HepG2 (cell line): ENCODE measurements at regions not wholly inside any gene's neighbourhood (a gene's known extent, or its start where the extent isn't known, plus 50 kb on each side); places are given as distances from the start of the nearest gene placed in this dataset.

Experiments used
- ATAC-seq: fragments of 200-7000 bp; cut with Tn5 transposase; 3 replicates; pipeline ENCODE4 v1.9.1; 2020; ENCODE audit warnings: mild to moderate bottlenecking, moderate library complexity
- BruUV-seq: library from RNA; stranded (reverse); fragments of 400-500 nt; replicated peaks from 2 replicates; lab custom pipeline; 2021; lab: Mats Ljungman, UMichigan
- CTCF ChIA-PET: fragments of 300-600 bp; formaldehyde crosslinking; extraction: SDS; loops from one replicate; lab custom pipeline; 2021; ENCODE audit warnings: low total read pairs, inconsistent platforms, low intra/inter-chr PET ratio; lab: Yijun Ruan, JAX
- POLR2A ChIA-PET: fragments of 350-600 bp; sonication (Branson Sonifier 250); formaldehyde crosslinking; loops from one replicate; lab custom pipeline; 2020; ENCODE audit warnings: antibody characterized with exemption, inconsistent platforms; lab: Yijun Ruan, JAX
- DNase-seq: peaks from one replicate; pipeline ENCODE4 v3.0.0-alpha.2; 2015; ENCODE audit warnings: low spot score
- FAIRE-seq: peaks from 3 replicates; lab custom pipeline; 2011; peaks lifted over from hg19 to GRCh38; lab: Jason Lieb, UNC
- H2AFZ ChIP-seq: one replicate; pipeline ENCODE4 v1.6.1; 2011; ENCODE audit warnings: low read length, inconsistent platforms
- H3K27ac ChIP-seq: fragments of 300-600 bp; 3 replicates; pipeline ENCODE4 v1.8.0; 2011; ENCODE audit warnings: mixed run types, mild to moderate bottlenecking, mixed read lengths, low read length, inconsistent platforms; ENCODE audit not compliant: insufficient read depth; ENCODE audit errors: extremely low read length
- H3K27me3 ChIP-seq, 2 experiments: fragments of 200-600 bp in 1 of 2; 2 replicates in 1 of 2; 3 replicates in 1 of 2; pipeline versions ENCODE4 v1.6.0 to v1.8.0; 2011; ENCODE audit warnings: low read length in 2 of 2, mild to moderate bottlenecking in 2 of 2, moderate library complexity in 2 of 2, inconsistent platforms in 1 of 2; ENCODE audit not compliant: insufficient read depth in 2 of 2, control insufficient read depth in 1 of 2
- H3K36me3 ChIP-seq, 2 experiments: fragments of 200-600 bp in 1 of 2; replicated peaks in 1 of 2; 2 replicates in 1 of 2; 3 replicates in 1 of 2; pipeline versions ENCODE4 v1.5.1 to v1.8.0; 2011; ENCODE audit warnings: low read length in 2 of 2, inconsistent platforms in 1 of 2; ENCODE audit not compliant: insufficient read depth in 2 of 2, control insufficient read depth in 1 of 2
- H3K4me1 ChIP-seq: 2 replicates; pipeline ENCODE4 v1.5.1; 2012; ENCODE audit warnings: low read length, inconsistent platforms; ENCODE audit not compliant: insufficient read depth
- H3K4me2 ChIP-seq: 2 replicates; pipeline ENCODE4 v1.6.0; 2011; ENCODE audit warnings: low read depth, low read length, inconsistent platforms
- H3K4me3 ChIP-seq, 3 experiments: fragments of 200-600 bp in 1 of 3; sonication (generic), shearing (Covaris generic) in 1 of 3; replicated peaks in 1 of 3; 2 replicates each; pipeline ENCODE4 v1.5.1; 2011 to 2016; ENCODE audit warnings: low read length in 3 of 3, inconsistent platforms in 2 of 3, low read depth in 2 of 3, mild to moderate bottlenecking in 2 of 3, control low read depth in 1 of 3, mixed read lengths in 1 of 3; ENCODE audit not compliant: insufficient read depth in 1 of 3
- H3K79me2 ChIP-seq: one replicate; pipeline ENCODE4 v1.6.1; 2011; ENCODE audit warnings: low read length, inconsistent platforms; ENCODE audit not compliant: insufficient read depth
- H3K9ac ChIP-seq: 2 replicates; pipeline ENCODE4 v1.6.0; 2011; ENCODE audit warnings: mild to moderate bottlenecking, low read depth, low read length, inconsistent platforms; ENCODE audit not compliant: insufficient read depth
- H3K9me3 ChIP-seq: 2 replicates; pipeline ENCODE4 v1.5.1; 2012; ENCODE audit warnings: mild to moderate bottlenecking, low read length
- H4K20me1 ChIP-seq: 2 replicates; pipeline ENCODE4 v1.6.0; 2011; ENCODE audit warnings: inconsistent platforms, mild to moderate bottlenecking, low read length, moderate library complexity; ENCODE audit not compliant: insufficient read depth
- AGO1 ChIP-seq: fragments of 200-400 bp; formaldehyde crosslinking; IDR thresholded peaks from 2 replicates; pipeline ENCODE4 v1.6.1; 2017; ENCODE audit warnings: mild to moderate bottlenecking, low read depth, low read length, moderate library complexity; ENCODE audit not compliant: poor library complexity, severe bottlenecking
- ASH2L ChIP-seq: fragments of 300-600, 200-600 bp; sonication (generic); IDR thresholded peaks from 2 replicates; pipeline ENCODE4 v1.7.0; 2017; ENCODE audit warnings: low read depth, mild to moderate bottlenecking, moderate library complexity, mixed read lengths, low read length; ENCODE audit not compliant: insufficient read length
- FUBP1 ChIP-seq: sonication (generic); formaldehyde crosslinking; IDR thresholded peaks from 2 replicates; pipeline ENCODE4 v1.5.1; 2020; ENCODE audit warnings: missing genetic modification reagents, mild to moderate bottlenecking, borderline replicate concordance
- HNRNPK ChIP-seq: fragments of 200-400 bp; formaldehyde crosslinking; IDR thresholded peaks from 2 replicates; pipeline ENCODE4 v1.6.1; 2018; ENCODE audit warnings: low read length, low read depth, moderate library complexity, mild to moderate bottlenecking; ENCODE audit not compliant: poor library complexity, severe bottlenecking
- HOXA3 ChIP-seq: sonication (generic); formaldehyde crosslinking; IDR thresholded peaks from 2 replicates; pipeline ENCODE4 v1.5.0; 2020; ENCODE audit warnings: missing genetic modification reagents
- MED8 ChIP-seq: sonication (generic); formaldehyde crosslinking; IDR thresholded peaks from 2 replicates; pipeline ENCODE4 v1.8.1; 2023; ENCODE audit warnings: mild to moderate bottlenecking, missing genetic modification reagents; ENCODE audit not compliant: insufficient replicate concordance
- NR1H2 ChIP-seq: sonication (generic); formaldehyde crosslinking; IDR thresholded peaks from 2 replicates; pipeline ENCODE4 v1.8.1; 2022; ENCODE audit warnings: low read depth, missing genetic modification reagents, borderline replicate concordance
- PCBP1 ChIP-seq: fragments of 200-400 bp; formaldehyde crosslinking; IDR thresholded peaks from 2 replicates; pipeline ENCODE4 v1.6.1; 2017; ENCODE audit warnings: mild to moderate bottlenecking, low read depth, low read length, borderline replicate concordance
- POLR2AphosphoS2 ChIP-seq: IDR thresholded peaks from 2 replicates; pipeline ENCODE4 v1.6.1; 2011; ENCODE audit warnings: low read depth, low read length, improper control_type of control experiment
- PPARG ChIP-seq: conservative IDR thresholded peaks from 2 replicates; pipeline ENCODE4 v1.6.1; 2016; ENCODE audit warnings: missing biosample characterization, missing genetic modification reagents
- SMAD3 ChIP-seq: sonication (generic); formaldehyde crosslinking; IDR thresholded peaks from 2 replicates; pipeline ENCODE4 v1.4.0; 2020; ENCODE audit warnings: missing genetic modification reagents
- SMARCE1 ChIP-seq: fragments of 450-650 bp; IDR thresholded peaks from 2 replicates; pipeline ENCODE4 v1.6.1; 2017; ENCODE audit warnings: borderline replicate concordance
- ZBTB7A ChIP-seq: sonication (generic); formaldehyde crosslinking; IDR thresholded peaks from 2 replicates; pipeline ENCODE4 v1.8.0; 2022; ENCODE audit warnings: mild to moderate bottlenecking, missing genetic modification reagents
- ZNF296 ChIP-seq: sonication (generic); formaldehyde crosslinking; conservative IDR thresholded peaks from 2 replicates; pipeline ENCODE4 v1.5.0; 2020; ENCODE audit warnings: mild to moderate bottlenecking, missing genetic modification reagents
- ZNF749 ChIP-seq: sonication (generic); formaldehyde crosslinking; IDR thresholded peaks from 2 replicates; pipeline ENCODE4 v1.8.0; 2022; ENCODE audit warnings: mild to moderate bottlenecking, missing genetic modification reagents, moderate library complexity, borderline replicate concordance
- WGBS: methylation state at CpG from one replicate; pipeline ENCODE4 v1.1.6; 2017; ENCODE audit warnings: low lambda C conversion rate; 5-methylcytosine and 5-hydroxymethylcytosine counted together
- in situ Hi-C: cut with HindIII; loops from 2 replicates; pipeline ENCODE4 v1.10.0; 2017; ENCODE audit warnings: low pct_unique_long_range_greater_than_20kb; ENCODE audit not compliant: extremely low pct_ligation_motif_present
- intact Hi-C: fragments of 100-400 bp; cut with micrococcal nuclease; formaldehyde crosslinking; loops from one replicate; pipeline ENCODE4 v1.10.0; 2022; ENCODE audit not compliant: unreplicated experiment
- TF ChIP-seq, protein P1 (sequence below): IDR thresholded peaks from 2 replicates; pipeline ENCODE4 v1.6.1; 2016; ENCODE audit warnings: low read depth, missing genetic modification reagents, missing compliant biosample characterization

GRCh38 chr3:144275005-144275404 is 303.4 kb downstream of the DIPK2A start (continued):
- TF ChIP-seq, protein P1, sequence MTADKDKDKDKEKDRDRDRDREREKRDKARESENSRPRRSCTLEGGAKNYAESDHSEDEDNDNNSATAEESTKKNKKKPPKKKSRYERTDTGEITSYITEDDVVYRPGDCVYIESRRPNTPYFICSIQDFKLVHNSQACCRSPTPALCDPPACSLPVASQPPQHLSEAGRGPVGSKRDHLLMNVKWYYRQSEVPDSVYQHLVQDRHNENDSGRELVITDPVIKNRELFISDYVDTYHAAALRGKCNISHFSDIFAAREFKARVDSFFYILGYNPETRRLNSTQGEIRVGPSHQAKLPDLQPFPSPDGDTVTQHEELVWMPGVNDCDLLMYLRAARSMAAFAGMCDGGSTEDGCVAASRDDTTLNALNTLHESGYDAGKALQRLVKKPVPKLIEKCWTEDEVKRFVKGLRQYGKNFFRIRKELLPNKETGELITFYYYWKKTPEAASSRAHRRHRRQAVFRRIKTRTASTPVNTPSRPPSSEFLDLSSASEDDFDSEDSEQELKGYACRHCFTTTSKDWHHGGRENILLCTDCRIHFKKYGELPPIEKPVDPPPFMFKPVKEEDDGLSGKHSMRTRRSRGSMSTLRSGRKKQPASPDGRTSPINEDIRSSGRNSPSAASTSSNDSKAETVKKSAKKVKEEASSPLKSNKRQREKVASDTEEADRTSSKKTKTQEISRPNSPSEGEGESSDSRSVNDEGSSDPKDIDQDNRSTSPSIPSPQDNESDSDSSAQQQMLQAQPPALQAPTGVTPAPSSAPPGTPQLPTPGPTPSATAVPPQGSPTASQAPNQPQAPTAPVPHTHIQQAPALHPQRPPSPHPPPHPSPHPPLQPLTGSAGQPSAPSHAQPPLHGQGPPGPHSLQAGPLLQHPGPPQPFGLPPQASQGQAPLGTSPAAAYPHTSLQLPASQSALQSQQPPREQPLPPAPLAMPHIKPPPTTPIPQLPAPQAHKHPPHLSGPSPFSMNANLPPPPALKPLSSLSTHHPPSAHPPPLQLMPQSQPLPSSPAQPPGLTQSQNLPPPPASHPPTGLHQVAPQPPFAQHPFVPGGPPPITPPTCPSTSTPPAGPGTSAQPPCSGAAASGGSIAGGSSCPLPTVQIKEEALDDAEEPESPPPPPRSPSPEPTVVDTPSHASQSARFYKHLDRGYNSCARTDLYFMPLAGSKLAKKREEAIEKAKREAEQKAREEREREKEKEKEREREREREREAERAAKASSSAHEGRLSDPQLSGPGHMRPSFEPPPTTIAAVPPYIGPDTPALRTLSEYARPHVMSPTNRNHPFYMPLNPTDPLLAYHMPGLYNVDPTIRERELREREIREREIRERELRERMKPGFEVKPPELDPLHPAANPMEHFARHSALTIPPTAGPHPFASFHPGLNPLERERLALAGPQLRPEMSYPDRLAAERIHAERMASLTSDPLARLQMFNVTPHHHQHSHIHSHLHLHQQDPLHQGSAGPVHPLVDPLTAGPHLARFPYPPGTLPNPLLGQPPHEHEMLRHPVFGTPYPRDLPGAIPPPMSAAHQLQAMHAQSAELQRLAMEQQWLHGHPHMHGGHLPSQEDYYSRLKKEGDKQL (CRISPR knock-in tag), result no peak
- TF ChIP-seq PCBP1, result no peak
- no peak for TF ChIP-seq SMAD3 (CRISPR knock-in tag)

DNA sequence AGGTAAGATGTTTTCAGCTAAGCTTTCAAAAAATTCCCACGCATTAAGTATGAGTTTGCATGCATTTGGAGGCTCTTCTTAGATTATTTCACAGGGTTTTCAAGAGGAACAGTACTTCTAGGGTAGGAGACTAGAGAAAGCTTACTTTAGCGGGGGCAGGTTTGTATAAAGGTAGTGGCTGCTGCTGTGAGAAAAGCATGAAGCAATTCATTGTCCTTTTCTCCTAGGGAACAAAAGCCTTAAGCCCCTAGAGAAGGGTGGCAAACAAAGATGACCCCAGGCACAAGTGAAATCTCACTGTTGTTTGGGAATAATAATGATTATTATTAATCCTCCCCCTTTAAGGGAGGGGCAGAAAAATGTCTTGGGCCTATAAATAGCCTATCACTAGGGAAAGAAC is 310.7 kb downstream of the DIPK2A start:
- POLR2A ChIA-PET, result no interaction called here
- no peak overlapping the region for H3K4me2 ChIP-seq
- no peak for FAIRE-seq
- TF ChIP-seq ZNF749 (CRISPR knock-in tag), result no peak
- no peak for TF ChIP-seq HNRNPK
- TF ChIP-seq MED8, result no peak
- TF ChIP-seq AGO1, result no peak
- TF ChIP-seq HOXA3 (CRISPR knock-in tag), result no peak
- no peak for TF ChIP-seq ZBTB7A (CRISPR knock-in tag)
- TF ChIP-seq ASH2L, result no peak
- TF ChIP-seq POLR2AphosphoS2, result no peak
- no peak for TF ChIP-seq ZNF296 (CRISPR knock-in tag)
- no peak for TF ChIP-seq SMARCE1
- TF ChIP-seq NR1H2, result no peak
- no peak for TF ChIP-seq FUBP1
- TF ChIP-seq PPARG (CRISPR knock-in tag), result no peak

More for the DNA sequence above, 310.7 kb downstream of the DIPK2A start:
- in situ Hi-C loops, result no loop called here
- Histone ChIP-seq H3K4me3 (no peak overlapping the region), H3K4me1 (no peaks in the 10 kb centered on the region), H3K27me3 (no peaks in the 10 kb centered on the region; a peak in 1 of 5 replicates), H2AFZ (no peak overlapping the region), H3K9ac (no peak overlapping the region), H3K9me3 (no peaks in the 10 kb centered on the region; the same call in 1 of the 2 replicates), H3K36me3 (no peaks in the 10 kb centered on the region), H3K79me2 (no peaks in the 10 kb centered on the region), H3K27ac (no peak overlapping the region), H4K20me1 (no peaks in the 10 kb centered on the region)
- ATAC-seq (no peak), DNase-seq (no peak)
- intact Hi-C loops, result no loop called here
- no TSS peak for BruUV-seq
- CTCF ChIA-PET, result no interaction called here
- WGBS, result 0% methylated on average over 2 of the region's 2 CpGs
